Endodermal cell (in vitro differentiated cells): ENCODE measurements at regions not wholly inside any gene's neighbourhood (a gene's known extent, or its start where the extent isn't known, plus 50 kb on each side); places are given as distances from the start of the nearest gene placed in this dataset.

Source experiments
- DNase-seq: peaks from one replicate; pipeline ENCODE4 v3.0.0-alpha.2; 2017
- H3K27ac ChIP-seq: 2 replicates; pipeline ENCODE4 v1.5.1; 2013; ENCODE audit warnings: mild to moderate bottlenecking, low read depth, low read length, moderate library complexity
- H3K27me3 ChIP-seq: 2 replicates; pipeline ENCODE4 v1.6.1; 2013; ENCODE audit warnings: mild to moderate bottlenecking, low read length, moderate library complexity; ENCODE audit not compliant: insufficient read depth, control insufficient read depth, poor library complexity, severe bottlenecking
- H3K36me3 ChIP-seq: 2 replicates; pipeline ENCODE4 v1.7.0; 2013; ENCODE audit warnings: mild to moderate bottlenecking, low read length, moderate library complexity; ENCODE audit not compliant: control insufficient read depth, insufficient read depth
- H3K4me1 ChIP-seq: one replicate; pipeline ENCODE4 v1.7.0; 2013; ENCODE audit warnings: low read length; ENCODE audit not compliant: control insufficient read depth, insufficient read depth
- H3K4me3 ChIP-seq: 2 replicates; pipeline ENCODE4 v1.5.1; 2013; ENCODE audit warnings: mild to moderate bottlenecking, low read length, moderate library complexity
- H3K9ac ChIP-seq: 2 replicates; pipeline ENCODE4 v1.6.1; 2013; ENCODE audit warnings: mild to moderate bottlenecking, low read length, moderate library complexity; ENCODE audit not compliant: poor library complexity, severe bottlenecking; ENCODE audit errors: extremely low read depth
- H3K9me3 ChIP-seq: 2 replicates; pipeline ENCODE4 v1.6.1; 2013; ENCODE audit warnings: mild to moderate bottlenecking, low read length, moderate library complexity; ENCODE audit not compliant: control insufficient read depth
- H3K27ac Mint-ChIP-seq: 2 replicates; pipeline ENCODE4 v1.8.0; 2020; ENCODE audit warnings: mixed read lengths
- H3K27me3 Mint-ChIP-seq: 2 replicates; pipeline ENCODE4 v1.8.0; 2021; ENCODE audit warnings: mild to moderate bottlenecking, mixed read lengths; ENCODE audit not compliant: insufficient read depth
- H3K36me3 Mint-ChIP-seq: 2 replicates; pipeline ENCODE4 v1.8.0; 2020; ENCODE audit warnings: low read depth, mixed read lengths
- H3K4me1 Mint-ChIP-seq: 2 replicates; pipeline ENCODE4 v1.8.0; 2020; ENCODE audit warnings: mixed read lengths
- H3K4me3 Mint-ChIP-seq: 2 replicates; pipeline ENCODE4 v1.8.0; 2020; ENCODE audit warnings: mild to moderate bottlenecking, moderate library complexity, mixed read lengths
- H3K9me3 Mint-ChIP-seq: 2 replicates; pipeline ENCODE4 v1.8.0; 2020; ENCODE audit warnings: mild to moderate bottlenecking, mixed read lengths
- CTCF ChIP-seq: fragments of 200-600 bp; sonication (generic); conservative IDR thresholded peaks from 2 replicates; pipeline ENCODE4 v1.5.0; 2021; ENCODE audit warnings: antibody characterized with exemption, mild to moderate bottlenecking
- WGBS, 2 experiments: methylation state at CpG; one replicate each; pipeline versions ENCODE4 v1.1.5 to v1.1.7; 2013; ENCODE audit warnings: missing lambda C conversion rate in 2 of 2, mixed read lengths in 1 of 2; ENCODE audit not compliant: insufficient coverage in 1 of 2, insufficient read length in 1 of 2; 5-methylcytosine and 5-hydroxymethylcytosine counted together

- H3K27me3 ChIP-seq, result peaks cover 13% of the 10 kb centered on the region
Measured at GRCh38 chr2:41957431-41957830, 90.4 kb upstream of the PKDCC start.

GRCh38 chr2:41958251-41958650 lies 89.6 kb upstream of the PKDCC start:
- Histone ChIP-seq H3K27me3 (peaks cover 13% of the 10 kb centered on the region), H3K9me3 (no peaks in the 10 kb centered on the region), H3K27ac (no peak overlapping the region), H3K4me1 (peaks cover 3% of the 10 kb centered on the region), H3K4me3 (no peak overlapping the region), H3K9ac (no peak overlapping the region), H3K36me3 (no peaks in the 10 kb centered on the region)
- H3K36me3 Mint-ChIP-seq, result no peaks in the 10 kb centered on the region
- DNase-seq, result peak; percentile 5
- H3K4me3 Mint-ChIP-seq, result no peak overlapping the region
- no peak overlapping the region for H3K27ac Mint-ChIP-seq
- peaks cover 13% of the 10 kb centered on the region for H3K4me1 Mint-ChIP-seq
- H3K27me3 Mint-ChIP-seq, result peaks cover 16% of the 10 kb centered on the region
- no peak for TF ChIP-seq CTCF
- WGBS, 2 experiments, result 93% methylated on average over 4 of the region's 4 CpGs; no CpG with 5 or more reads in 1 of the 2 experiments
- H3K9me3 Mint-ChIP-seq, result no peaks in the 10 kb centered on the region

More at GRCh38 chr2:41957431-41957830, 90.4 kb upstream of the PKDCC start:
- Mint-ChIP-seq H3K9me3 (no peaks in the 10 kb centered on the region), H3K27ac (no peak overlapping the region), H3K27me3 (peaks cover 22% of the 10 kb centered on the region), H3K36me3 (no peaks in the 10 kb centered on the region), H3K4me3 (no peak overlapping the region), H3K4me1 (peaks cover 9% of the 10 kb centered on the region)
- no peaks in the 10 kb centered on the region for H3K4me1 ChIP-seq
- peak; percentile 23 for TF ChIP-seq CTCF
- DNase-seq, result peak; percentile 43
- H3K9ac ChIP-seq, result no peak overlapping the region
- WGBS, 2 experiments, result 80 to 88% methylated on average over 1 to 3 of the region's 3 CpGs
- H3K9me3 ChIP-seq, result no peaks in the 10 kb centered on the region
- no peak overlapping the region for H3K27ac ChIP-seq
- H3K4me3 ChIP-seq, result no peak overlapping the region
- H3K36me3 ChIP-seq, result no peaks in the 10 kb centered on the region

GRCh38 chr2:41958775-41959174 lies 89.0 kb upstream of the PKDCC start:
- peak; percentile 7 for DNase-seq
- peaks cover 13% of the 10 kb centered on the region for H3K27me3 Mint-ChIP-seq
- Histone ChIP-seq H3K27me3 (peaks cover 13% of the 10 kb centered on the region), H3K36me3 (no peaks in the 10 kb centered on the region), H3K4me1 (peaks cover 8% of the 10 kb centered on the region), H3K4me3 (no peak overlapping the region), H3K9ac (no peak overlapping the region), H3K27ac (no peak overlapping the region), H3K9me3 (no peaks in the 10 kb centered on the region)
- no peak overlapping the region for H3K4me3 Mint-ChIP-seq
- no peaks in the 10 kb centered on the region for H3K36me3 Mint-ChIP-seq
- no peak for TF ChIP-seq CTCF
- no peak overlapping the region for H3K27ac Mint-ChIP-seq
- 96% methylated on average over 2 of the region's 2 CpGs; no CpG with 5 or more reads in 1 of the 2 experiments for WGBS, 2 experiments
- H3K9me3 Mint-ChIP-seq, result no peaks in the 10 kb centered on the region
- peaks cover 16% of the 10 kb centered on the region for H3K4me1 Mint-ChIP-seq
